NCI-H526 (cell line): ENCODE measurements at regions not wholly inside any gene's neighbourhood (a gene's known extent, or its start where the extent isn't known, plus 50 kb on each side); places are given as distances from the start of the nearest gene placed in this dataset.
"Not testable (repeated sequence)": the region's sequence is repeated elsewhere in the genome, so short reads cannot be mapped to it uniquely, and the experiment has no call there.

Source experiments
- DNase-seq, 2 experiments: peaks; one replicate each; lab custom pipeline; 2025; lab: John Stamatoyannopoulos, UW

- no peak for DNase-seq
Observed at GRCh38 chr12:84135586-84136279, 776.9 kb downstream of the SLC6A15 start.

GRCh38 chr12:84134797-84135366 is 777.7 kb downstream of the SLC6A15 start:
- no peak for DNase-seq

GRCh38 chr12:84131076-84131475 is 781.5 kb downstream of the SLC6A15 start:
- DNase-seq, result no peak

- no peak for DNase-seq
Observed at GRCh38 chr12:84128117-84128991, 784.2 kb downstream of the SLC6A15 start.

- no peak for DNase-seq
Observed at GRCh38 chr12:84124211-84124610, 788.4 kb downstream of the SLC6A15 start.

GRCh38 chr12:84117190-84117589 is 795.4 kb downstream of the SLC6A15 start:
- DNase-seq, result no peak

GRCh38 chr12:84113666-84114065 is 798.9 kb downstream of the SLC6A15 start:
- no peak for DNase-seq

- DNase-seq, result not testable (repeated sequence)
Observed at GRCh38 chr12:84103886-84104285, 808.7 kb downstream of the SLC6A15 start.

GRCh38 chr12:84101963-84102362 is 810.6 kb downstream of the SLC6A15 start:
- not testable (repeated sequence) for DNase-seq

GRCh38 chr12:84099591-84099990 is 813.0 kb downstream of the SLC6A15 start:
- DNase-seq, result not testable (repeated sequence)

GRCh38 chr12:84091651-84092050 is 820.9 kb downstream of the SLC6A15 start:
- DNase-seq, result no peak

- no peak for DNase-seq
Observed at GRCh38 chr12:84089356-84089755, 823.2 kb downstream of the SLC6A15 start.

- no peak for DNase-seq
Observed at GRCh38 chr12:84085046-84085445, 827.6 kb downstream of the SLC6A15 start.

- no peak for DNase-seq
Observed at GRCh38 chr12:84079626-84080025, 833.0 kb downstream of the SLC6A15 start.

- DNase-seq, result no peak
Observed at GRCh38 chr12:84077679-84078078, 834.9 kb downstream of the SLC6A15 start.

- DNase-seq, result no peak
Observed at GRCh38 chr12:84075991-84076390, 836.6 kb downstream of the SLC6A15 start.

GRCh38 chr12:84073401-84073800 is 839.2 kb downstream of the SLC6A15 start:
- DNase-seq, result no peak

GRCh38 chr12:84072961-84073360 is 839.6 kb downstream of the SLC6A15 start:
- no peak for DNase-seq

GRCh38 chr12:84070292-84070691 is 842.3 kb downstream of the SLC6A15 start:
- DNase-seq, result no peak

- no peak for DNase-seq
Observed at GRCh38 chr12:84069699-84070098, 842.9 kb downstream of the SLC6A15 start.

- no peak for DNase-seq
Observed at GRCh38 chr12:84069198-84069597, 843.4 kb downstream of the SLC6A15 start.

GRCh38 chr12:84058136-84058535 is 854.5 kb downstream of the SLC6A15 start:
- DNase-seq, result no peak

- no peak for DNase-seq
Observed at GRCh38 chr12:84054811-84055210, 857.8 kb downstream of the SLC6A15 start.
